ENCODE measurements at regions not wholly inside any gene's neighbourhood (a gene's known extent, or its start where the extent isn't known, plus 50 kb on each side); places are given as distances from the start of the nearest gene placed in this dataset.

GRCh38 chr11:115664313-115664712 lies 160.1 kb upstream of the CADM1 start:
- TF ChIP-seq SP1 (IDR thresholded peaks at IDR 0.05), result no peak
- TF ChIP-seq CTCF (IDR thresholded peaks at IDR 0.05; ENCODE audit: low read depth, low read length, missing input control), result no peak
- TF ChIP-seq RXRA (IDR thresholded peaks at IDR 0.05), result no peak
- TF ChIP-seq MAX (IDR thresholded peaks at IDR 0.05), result no peak
